NCI-H1417 (cell line): ENCODE measurements at regions not wholly inside any gene's neighbourhood (a gene's known extent, or its start where the extent isn't known, plus 50 kb on each side); places are given as distances from the start of the nearest gene placed in this dataset.
"Not testable (repeated sequence)": the region's sequence is repeated elsewhere in the genome, so short reads cannot be mapped to it uniquely, and the experiment has no call there.

ENCODE experiments used
- DNase-seq, 3 experiments: peaks; one replicate each; lab custom pipeline; 2025; lab: John Stamatoyannopoulos, UW

- no peak for DNase-seq
Observed at GRCh38 chr10:26621243-26621888, 76.1 kb upstream of the PDSS1 start.

GRCh38 chr10:26621889-26622711 is 75.4 kb upstream of the PDSS1 start:
- DNase-seq: no peak

- no peak for DNase-seq
Observed at GRCh38 chr10:26622891-26623290, 74.6 kb upstream of the PDSS1 start.

GRCh38 chr10:26624006-26624405 is 73.5 kb upstream of the PDSS1 start:
- no peak for DNase-seq

GRCh38 chr10:26626066-26626465 is 71.4 kb upstream of the PDSS1 start:
- DNase-seq: no peak

GRCh38 chr10:26627324-26627723 is 70.2 kb upstream of the PDSS1 start:
- DNase-seq: peak in 1 of 3 experiments; percentile 6

GRCh38 chr10:26628395-26628794 is 69.1 kb upstream of the PDSS1 start:
- DNase-seq: no peak

GRCh38 chr10:26632171-26632570 is 65.3 kb upstream of the PDSS1 start:
- not testable (repeated sequence) for DNase-seq

GRCh38 chr10:26634111-26634510 is 63.4 kb upstream of the PDSS1 start:
- DNase-seq: not testable (repeated sequence)

GRCh38 chr10:26637521-26638275 is 59.8 kb upstream of the PDSS1 start:
- DNase-seq: no peak

GRCh38 chr10:26640391-26640790 is 57.1 kb upstream of the PDSS1 start:
- no peak for DNase-seq

GRCh38 chr10:26642896-26643653 is 54.4 kb upstream of the PDSS1 start:
- DNase-seq: peak in 1 of 3 experiments; percentile 43

GRCh38 chr10:26647602-26648244 is 49.8 kb upstream of the PDSS1 start:
- DNase-seq: no peak
